GM20000 (cell line): ENCODE measurements at regions not wholly inside any gene's neighbourhood (a gene's known extent, or its start where the extent isn't known, plus 50 kb on each side); places are given as distances from the start of the nearest gene placed in this dataset.

Source experiments
- DNase-seq: peaks from one replicate; pipeline ENCODE4 v3.0.0; 2012; ENCODE audit warnings: low spot score
- CTCF ChIP-seq: IDR thresholded peaks from 2 replicates; pipeline ENCODE4 v1.5.1; 2012; ENCODE audit warnings: mild to moderate bottlenecking, control low read depth; ENCODE audit errors: extremely low read depth, missing control alignments

- no peak for DNase-seq
- no peak for TF ChIP-seq CTCF
These were observed 372.2 kb downstream of the METTL15 start for GRCh38 chr11:28480406-28480805.

- DNase-seq = no peak
- no peak for TF ChIP-seq CTCF
These were observed 368.7 kb downstream of the METTL15 start for GRCh38 chr11:28476864-28477263.

- no peak for DNase-seq
- TF ChIP-seq CTCF = no peak
These were observed 367.9 kb downstream of the METTL15 start for GRCh38 chr11:28476049-28476448.

- DNase-seq = no peak
- TF ChIP-seq CTCF = no peak
These were observed 364.7 kb downstream of the METTL15 start for GRCh38 chr11:28472904-28473303.

- no peak for TF ChIP-seq CTCF
- no peak for DNase-seq
These were observed 363.3 kb downstream of the METTL15 start for GRCh38 chr11:28471537-28471936.

GRCh38 chr11:28470180-28470579 lies 362.0 kb downstream of the METTL15 start:
- no peak for TF ChIP-seq CTCF
- DNase-seq = no peak

- DNase-seq = no peak
- TF ChIP-seq CTCF = no peak
These were observed 358.3 kb downstream of the METTL15 start for GRCh38 chr11:28466506-28466905.
